Activated CD4-positive, alpha-beta T cell treated with anti-CD3 and anti-CD28 coated beads for 36 hours (primary cell): ENCODE measurements at regions not wholly inside any gene's neighbourhood (a gene's known extent, or its start where the extent isn't known, plus 50 kb on each side); places are given as distances from the start of the nearest gene placed in this dataset.

Source experiments
- ATAC-seq: fragments of 200-7000 bp; cut with Tn5 transposase; one replicate; pipeline ENCODE4 v1.10.0; 2021; ENCODE audit warnings: mild to moderate bottlenecking, moderate library complexity
- CTCF ChIA-PET: fragments of 350-600 bp; sonication (Branson Sonifier 250); formaldehyde crosslinking; loops from one replicate; lab custom pipeline; 2021; ENCODE audit warnings: antibody characterized with exemption; lab: Charles Lee
- POLR2A ChIA-PET: fragments of 350-600 bp; sonication (Branson Sonifier 250); formaldehyde crosslinking; loops from one replicate; lab custom pipeline; 2021; ENCODE audit warnings: antibody characterized with exemption, inconsistent platforms; lab: Charles Lee
- DNase-seq: peaks from one replicate; pipeline ENCODE4 v3.0.0-alpha.2; 2020
- H3K27ac Mint-ChIP-seq: one replicate; pipeline ENCODE4 v1.8.0; 2021; ENCODE audit warnings: mixed read lengths
- H3K27me3 Mint-ChIP-seq: one replicate; pipeline ENCODE4 v1.8.0; 2021; ENCODE audit warnings: mixed read lengths
- H3K36me3 Mint-ChIP-seq: one replicate; pipeline ENCODE4 v1.8.0; 2021; ENCODE audit warnings: low read depth, mixed read lengths
- H3K4me1 Mint-ChIP-seq: one replicate; pipeline ENCODE4 v1.8.0; 2021; ENCODE audit warnings: mixed read lengths
- H3K4me3 Mint-ChIP-seq: one replicate; pipeline ENCODE4 v1.8.0; 2021; ENCODE audit warnings: mild to moderate bottlenecking, moderate library complexity, mixed read lengths
- H3K9me3 Mint-ChIP-seq: one replicate; pipeline ENCODE4 v1.8.0; 2021; ENCODE audit warnings: low read depth, mixed read lengths
- intact Hi-C, 2 experiments: fragments of 100-400 bp; cut with DNase I in 1 of 2; cut with micrococcal nuclease in 1 of 2; formaldehyde crosslinking; loops; one replicate each; pipeline versions ENCODE4 v1.14.2 to v1.15.1; 2022 to 2024; cut with DNase I, micrococcal nuclease

DNA sequence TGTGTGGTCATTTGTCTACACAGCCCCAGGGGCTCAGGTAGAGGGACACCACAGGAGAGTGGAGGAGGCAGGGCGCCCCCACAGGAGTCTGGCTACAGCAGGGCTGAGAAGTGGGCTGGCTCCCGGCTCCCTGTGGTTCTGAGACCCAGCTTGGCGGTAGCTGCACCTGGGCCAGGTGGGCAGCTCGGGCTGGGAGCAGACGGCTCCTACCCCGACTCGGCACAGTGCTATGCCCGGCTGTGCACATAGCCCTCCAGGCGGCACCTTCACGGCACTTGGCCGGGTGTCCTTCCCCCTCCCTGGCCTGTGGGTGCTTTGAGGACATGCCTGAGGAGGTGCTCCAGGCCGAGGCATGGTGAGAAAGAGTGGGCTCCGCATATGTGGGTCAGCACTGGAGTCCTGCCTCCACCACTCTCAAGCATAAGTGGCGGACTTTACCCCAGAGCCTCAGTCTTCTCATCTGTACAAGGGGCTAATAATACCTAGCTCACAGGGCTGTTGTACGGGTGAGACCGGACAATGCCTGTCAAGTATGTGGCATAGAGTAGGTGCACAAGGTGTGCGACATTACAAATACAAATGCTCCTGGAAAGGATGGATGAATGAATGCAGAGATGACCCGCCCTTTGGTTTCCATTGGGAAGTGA is 50.1 kb upstream of the JPH3 start:
- Mint-ChIP-seq H3K4me1 (no peaks in the 10 kb centered on the region), H3K4me3 (no peak overlapping the region), H3K27me3 (peaks cover 15% of the 10 kb centered on the region), H3K9me3 (no peaks in the 10 kb centered on the region), H3K36me3 (no peaks in the 10 kb centered on the region), H3K27ac (no peak overlapping the region)
- CTCF ChIA-PET, result no interaction called here
- intact Hi-C loops, result no loop called here
- POLR2A ChIA-PET, result no interaction called here
- no peak for DNase-seq
- no peak for ATAC-seq

DNA sequence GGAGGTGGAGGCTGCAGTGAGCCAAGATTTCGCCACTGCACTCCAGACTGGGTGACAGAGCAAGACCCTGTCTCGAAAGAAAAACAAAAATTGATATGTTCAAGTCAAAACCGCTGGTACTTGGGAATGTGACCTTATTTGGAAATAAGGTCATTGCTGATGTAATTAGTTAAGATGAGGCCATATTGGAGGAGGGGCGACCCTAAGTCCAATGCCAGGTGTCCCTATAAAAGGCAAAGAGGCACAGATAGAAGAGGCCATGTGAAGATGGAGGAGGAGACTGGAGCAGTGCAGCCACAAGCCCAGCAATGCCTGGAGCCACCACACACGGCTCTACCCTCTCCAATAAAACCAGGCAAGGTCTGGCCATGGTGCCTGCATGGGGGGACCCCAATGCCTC is 50.8 kb upstream of the JPH3 start:
- no peaks in the 10 kb centered on the region for H3K4me1 Mint-ChIP-seq
- no peak overlapping the region for H3K27ac Mint-ChIP-seq
- CTCF ChIA-PET, result interaction anchor here (1.1 to 1.2 kb wide), 2 partner anchors 16 to 229 kb away, joined by 3 to 4 read pairs; no protein-coding TSS in a partner anchor
- no peak overlapping the region for H3K4me3 Mint-ChIP-seq
- POLR2A ChIA-PET, result no interaction called here
- DNase-seq (no peak), ATAC-seq (no peak)
- peaks cover 1% of the 10 kb centered on the region for H3K9me3 Mint-ChIP-seq
- intact Hi-C loops, result loop anchor here (2.0 kb wide), 3 partner anchors 85 to 319 kb away; no protein-coding TSS in a partner anchor
- peaks cover 15% of the 10 kb centered on the region for H3K27me3 Mint-ChIP-seq
- no peaks in the 10 kb centered on the region for H3K36me3 Mint-ChIP-seq

DNA sequence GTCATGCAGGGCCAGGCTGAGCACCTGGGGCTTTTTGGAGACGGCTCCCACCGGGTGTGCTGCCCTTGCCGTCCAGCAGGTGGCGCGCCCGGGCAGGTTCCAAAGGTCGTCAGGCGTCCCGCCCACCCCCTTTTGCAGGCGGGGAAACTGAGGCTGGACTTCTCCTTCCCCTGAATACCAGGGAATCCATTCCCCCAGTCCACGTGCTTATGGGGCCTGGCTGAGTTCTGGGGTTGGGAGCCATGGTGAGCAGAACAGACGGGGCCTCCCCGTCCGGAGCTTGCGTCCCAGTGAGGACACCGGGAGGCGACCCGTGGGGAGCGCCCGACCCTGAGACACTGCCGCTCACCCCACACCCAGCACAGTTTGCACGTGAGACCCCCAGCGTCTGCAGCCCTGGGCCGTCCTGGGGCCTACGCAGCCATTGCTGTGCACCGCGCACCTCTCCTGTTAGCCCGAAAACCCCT is 51.8 kb upstream of the JPH3 start:
- H3K4me3 Mint-ChIP-seq, result no peak overlapping the region
- H3K4me1 Mint-ChIP-seq, result no peaks in the 10 kb centered on the region
- intact Hi-C loops, result loop anchor here (1.0 to 2.0 kb wide), 4 partner anchors 85 to 320 kb away; no protein-coding TSS in a partner anchor
- DNase-seq, result peak; percentile 77
- H3K36me3 Mint-ChIP-seq, result no peaks in the 10 kb centered on the region
- H3K27me3 Mint-ChIP-seq, result peaks cover 15% of the 10 kb centered on the region
- ChIA-PET POLR2A (no interaction called here), CTCF (interaction anchor here (0.6 to 1.2 kb wide), 3 partner anchors 15 to 228 kb away, joined by 3 to 4 read pairs (median 3); no protein-coding TSS in a partner anchor)
- H3K9me3 Mint-ChIP-seq, result peaks cover 7% of the 10 kb centered on the region
- ATAC-seq, result peak; percentile 39
- no peak overlapping the region for H3K27ac Mint-ChIP-seq

DNA sequence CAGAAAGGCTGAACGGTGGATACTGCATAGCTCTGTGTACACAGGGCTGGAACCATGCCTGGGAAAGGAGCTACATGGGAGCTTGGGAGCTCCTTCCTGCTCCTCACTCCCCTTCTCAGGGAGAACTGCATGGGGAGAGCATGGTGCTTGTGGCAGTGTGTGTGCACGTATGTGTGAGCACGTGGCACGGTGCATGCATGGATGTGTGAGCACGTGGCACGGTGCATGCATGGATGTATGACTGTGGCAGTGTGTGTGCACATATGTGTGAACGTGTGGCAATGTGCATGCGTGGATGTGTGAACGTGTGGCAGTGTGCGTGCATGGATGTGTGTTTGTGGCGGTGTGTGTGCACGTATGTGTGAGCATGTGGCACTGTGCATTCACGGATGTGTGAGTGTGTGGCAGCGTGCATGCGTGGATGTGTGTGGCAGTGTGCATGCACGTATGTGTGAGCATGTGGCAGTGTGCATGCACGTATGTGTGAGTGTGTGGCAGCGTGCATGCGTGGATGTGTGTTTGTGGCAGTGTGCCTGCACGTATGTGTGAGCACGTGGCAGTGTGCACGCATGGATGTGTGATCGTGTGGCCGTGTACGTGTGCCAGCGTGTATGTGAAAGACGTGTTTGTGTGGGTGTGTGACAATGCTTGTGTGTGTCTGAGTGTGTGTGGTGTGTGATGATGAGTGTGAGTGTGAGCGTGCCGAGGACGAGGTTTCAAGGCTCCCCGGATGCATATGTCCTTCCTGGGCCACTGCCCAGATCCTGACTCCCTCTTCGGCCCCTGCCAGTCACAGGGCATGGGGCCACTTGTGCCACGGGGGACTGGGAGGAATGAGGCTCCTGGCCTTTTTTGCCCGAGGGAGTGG is 52.4 kb upstream of the JPH3 start:
- no peak for ATAC-seq
- intact Hi-C loops, result loop anchor here (1.0 to 2.0 kb wide), 4 partner anchors 85 to 321 kb away; no protein-coding TSS in a partner anchor
- peaks cover 7% of the 10 kb centered on the region for H3K9me3 Mint-ChIP-seq
- no peak overlapping the region for H3K27ac Mint-ChIP-seq
- no peaks in the 10 kb centered on the region for H3K4me1 Mint-ChIP-seq
- ChIA-PET CTCF (interaction anchor here (0.6 to 0.7 kb wide), 2 partner anchors 86 to 97 kb away, joined by 4 to 6 read pairs; no protein-coding TSS in a partner anchor), POLR2A (no interaction called here)
- H3K36me3 Mint-ChIP-seq, result no peaks in the 10 kb centered on the region
- peaks cover 15% of the 10 kb centered on the region for H3K27me3 Mint-ChIP-seq
- DNase-seq, result no peak
- no peak overlapping the region for H3K4me3 Mint-ChIP-seq

DNA sequence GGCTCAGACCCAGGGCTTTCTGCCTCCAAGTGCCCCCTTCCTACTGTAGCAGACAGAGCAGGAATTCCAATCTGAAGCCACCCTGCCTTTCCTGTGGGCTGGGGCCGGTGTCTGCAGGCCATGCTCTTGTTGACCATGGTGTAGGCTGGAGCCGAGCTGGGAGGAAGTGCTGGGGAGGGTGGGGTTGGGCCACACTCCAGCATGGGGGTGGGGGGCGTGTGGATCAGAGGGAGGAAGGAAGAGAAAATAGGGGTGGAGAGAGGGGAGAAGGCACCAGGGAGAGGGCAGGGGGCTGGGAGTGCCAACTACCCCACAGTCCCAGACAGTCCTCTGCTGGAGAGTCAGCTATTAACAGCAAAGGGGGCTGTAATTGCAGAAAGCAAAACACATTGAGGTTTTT is 54.3 kb upstream of the JPH3 start:
- H3K4me1 Mint-ChIP-seq, result peaks cover 5% of the 10 kb centered on the region
- no peaks in the 10 kb centered on the region for H3K36me3 Mint-ChIP-seq
- intact Hi-C loops, result no loop called here
- H3K27ac Mint-ChIP-seq, result no peak overlapping the region
- ATAC-seq (no peak), DNase-seq (no peak)
- H3K4me3 Mint-ChIP-seq, result no peak overlapping the region
- H3K9me3 Mint-ChIP-seq, result peaks cover 7% of the 10 kb centered on the region
- peaks cover 15% of the 10 kb centered on the region for H3K27me3 Mint-ChIP-seq
- POLR2A ChIA-PET, result no interaction called here
- CTCF ChIA-PET, result interaction anchor here (0.6 to 0.9 kb wide), 2 partner anchors 83 to 88 kb away, joined by 3 read pairs; no protein-coding TSS in a partner anchor

DNA sequence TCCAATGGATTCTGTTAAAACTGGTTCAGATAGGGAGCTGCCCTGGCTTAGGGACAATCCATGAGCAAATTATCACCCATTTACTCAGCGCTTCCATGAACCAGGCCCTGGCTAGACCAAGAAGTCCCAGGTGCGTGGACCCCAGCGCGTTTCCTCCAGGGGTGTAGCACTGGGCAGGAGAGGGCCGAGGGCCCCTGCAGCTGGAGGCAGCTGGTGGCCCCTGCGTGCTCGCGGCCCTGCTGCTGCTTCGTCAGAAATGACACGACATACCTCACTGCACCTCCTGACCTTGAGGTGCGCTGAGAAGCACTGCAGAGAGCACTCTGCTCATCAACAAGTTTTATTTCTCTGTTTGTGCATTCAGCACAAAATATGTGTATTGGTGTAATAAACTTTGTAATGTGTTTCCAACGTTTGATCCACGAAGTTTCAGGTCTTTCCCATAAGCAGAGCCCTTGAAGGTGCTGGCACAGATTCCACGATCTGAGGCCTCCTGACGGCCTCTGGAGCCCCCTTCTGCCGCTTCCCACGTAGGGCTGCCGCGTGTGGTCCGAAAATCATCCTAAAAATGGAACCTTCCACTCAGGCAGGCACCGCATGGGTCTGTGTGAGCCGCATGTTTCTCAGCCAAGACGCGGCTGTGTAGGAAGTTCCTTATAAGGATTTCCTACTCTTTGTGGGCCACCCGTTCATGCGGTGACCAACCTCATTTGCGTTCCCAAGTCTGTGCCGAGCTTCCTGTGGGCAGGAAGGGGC is 50.8 kb upstream of the ZCCHC14 start:
- intact Hi-C loops, result loop anchor here (5.0 kb wide), 1 partner anchor 126 kb away; no protein-coding TSS in a partner anchor
- Mint-ChIP-seq H3K4me3 (no peak overlapping the region), H3K36me3 (no peaks in the 10 kb centered on the region), H3K27ac (no peak overlapping the region), H3K27me3 (peaks cover 19% of the 10 kb centered on the region), H3K4me1 (peaks cover 6% of the 10 kb centered on the region), H3K9me3 (peaks cover 7% of the 10 kb centered on the region)
- peak; percentile 74 for ATAC-seq
- ChIA-PET POLR2A (interaction anchor here (0.6 kb wide), 1 partner anchor 163 kb away, joined by 3 read pairs; no protein-coding TSS in a partner anchor), CTCF (interaction anchor here (1.3 kb wide), 1 partner anchor 92 kb away, joined by 8 read pairs; no protein-coding TSS in a partner anchor)
- peak; percentile 52 for DNase-seq

DNA sequence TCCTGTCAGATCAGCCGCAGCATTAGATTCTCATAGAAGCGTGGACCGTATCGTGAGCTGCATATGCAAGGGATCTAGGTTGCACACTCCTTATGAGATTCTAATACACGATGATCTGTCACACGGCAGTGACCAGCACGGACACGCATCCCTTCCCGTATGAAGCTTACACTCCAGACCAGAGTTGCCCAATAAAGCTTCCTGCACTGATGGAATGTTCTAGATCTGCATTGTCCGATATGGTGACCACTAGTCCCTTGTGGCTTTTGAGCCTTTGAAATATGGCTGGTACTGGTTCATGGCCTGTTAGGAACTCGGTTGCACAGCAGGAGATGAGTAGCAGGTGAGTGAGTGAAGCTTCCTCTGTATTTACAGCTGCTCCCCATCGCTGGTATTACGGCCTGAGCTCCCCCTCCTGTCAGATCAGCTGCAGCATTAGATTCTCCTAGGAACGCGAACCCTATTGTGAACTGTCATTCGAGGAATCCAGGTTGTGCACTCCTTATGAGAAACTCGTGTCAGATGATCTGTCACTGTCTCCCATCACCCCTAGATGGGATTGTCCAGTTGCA is 49.8 kb upstream of the ZCCHC14 start:
- H3K27me3 Mint-ChIP-seq, result peaks cover 22% of the 10 kb centered on the region
- peaks cover 7% of the 10 kb centered on the region for H3K9me3 Mint-ChIP-seq
- CTCF ChIA-PET, result interaction anchor here (1.3 kb wide), 1 partner anchor 93 kb away, joined by 8 read pairs; no protein-coding TSS in a partner anchor
- peaks cover 11% of the 10 kb centered on the region for H3K4me1 Mint-ChIP-seq
- no peak for DNase-seq
- POLR2A ChIA-PET, result interaction anchor here (0.6 kb wide), 1 partner anchor 137 kb away, joined by 4 read pairs; no protein-coding TSS in a partner anchor
- no peak overlapping the region for H3K4me3 Mint-ChIP-seq
- H3K36me3 Mint-ChIP-seq, result no peaks in the 10 kb centered on the region
- intact Hi-C loops, result loop anchor here (5.0 kb wide), 1 partner anchor 125 kb away; no protein-coding TSS in a partner anchor
- H3K27ac Mint-ChIP-seq, result no peak overlapping the region
- no peak for ATAC-seq
